Kidney tubule cell (primary cell): ENCODE measurements at regions not wholly inside any gene's neighbourhood (a gene's known extent, or its start where the extent isn't known, plus 50 kb on each side); places are given as distances from the start of the nearest gene placed in this dataset.
"Not testable (repeated sequence)": the region's sequence is repeated elsewhere in the genome, so short reads cannot be mapped to it uniquely, and the experiment has no call there.

Experiments
- DNase-seq: peaks from one replicate; pipeline ENCODE4 v3.0.0-alpha.2; 2018; ENCODE audit warnings: low spot score

- no peak for DNase-seq
These were observed 114.0 kb downstream of the SLC38A4 start for GRCh38 chr12:46711756-46712155.

GRCh38 chr12:46710125-46710743, 115.6 kb downstream of the SLC38A4 start:
- no peak for DNase-seq

GRCh38 chr12:46702581-46703344, 123.0 kb downstream of the SLC38A4 start:
- no peak for DNase-seq

GRCh38 chr12:46701356-46701755, 124.4 kb downstream of the SLC38A4 start:
- no peak for DNase-seq

- no peak for DNase-seq
These were observed 125.8 kb downstream of the SLC38A4 start for GRCh38 chr12:46699986-46700385.

- DNase-seq, result no peak
These were observed 127.8 kb downstream of the SLC38A4 start for GRCh38 chr12:46698003-46698402.

GRCh38 chr12:46693518-46693917, 132.3 kb downstream of the SLC38A4 start:
- DNase-seq, result no peak

- no peak for DNase-seq
These were observed 132.8 kb downstream of the SLC38A4 start for GRCh38 chr12:46693034-46693433.

GRCh38 chr12:46692606-46693005, 133.2 kb downstream of the SLC38A4 start:
- DNase-seq, result no peak

GRCh38 chr12:46686267-46686942, 139.4 kb downstream of the SLC38A4 start:
- no peak for DNase-seq

- not testable (repeated sequence) for DNase-seq
These were observed 141.6 kb downstream of the SLC38A4 start for GRCh38 chr12:46684243-46684642.

GRCh38 chr12:46682148-46682547, 143.6 kb downstream of the SLC38A4 start:
- no peak for DNase-seq

GRCh38 chr12:46680506-46680905, 145.3 kb downstream of the SLC38A4 start:
- DNase-seq, result no peak

GRCh38 chr12:46679754-46680153, 146.0 kb downstream of the SLC38A4 start:
- DNase-seq, result no peak

- no peak for DNase-seq
These were observed 147.4 kb downstream of the SLC38A4 start for GRCh38 chr12:46678426-46678825.

GRCh38 chr12:46677749-46678148, 148.0 kb downstream of the SLC38A4 start:
- peak; percentile 17 for DNase-seq

- DNase-seq, result no peak
These were observed 148.8 kb downstream of the SLC38A4 start for GRCh38 chr12:46676797-46677520.

GRCh38 chr12:46676396-46676795, 149.4 kb downstream of the SLC38A4 start:
- no peak for DNase-seq

- peak; percentile 55 for DNase-seq
These were observed 150.1 kb downstream of the SLC38A4 start for GRCh38 chr12:46675736-46676135.

- DNase-seq, result peak; percentile 53
These were observed 151.0 kb downstream of the SLC38A4 start for GRCh38 chr12:46674800-46675199.

GRCh38 chr12:46674129-46674528, 151.7 kb downstream of the SLC38A4 start:
- no peak for DNase-seq

GRCh38 chr12:46671102-46671501, 154.7 kb downstream of the SLC38A4 start:
- DNase-seq, result no peak
